H1 (cell line): ENCODE measurements at regions not wholly inside any gene's neighbourhood (a gene's known extent, or its start where the extent isn't known, plus 50 kb on each side); places are given as distances from the start of the nearest gene placed in this dataset.

Experiments used
- EZH2 ChIP-seq: fragments of 200-600 bp; sonication (generic); IDR thresholded peaks from 2 replicates; pipeline ENCODE4 v1.7.1; 2012; ENCODE audit warnings: low read depth, mild to moderate bottlenecking, moderate library complexity, low read length, inconsistent platforms; ENCODE audit not compliant: severe bottlenecking
- KDM4A ChIP-seq: IDR thresholded peaks from one replicate; pipeline ENCODE4 v1.7.1; 2012; ENCODE audit warnings: low read depth, mild to moderate bottlenecking, moderate library complexity, low read length, inconsistent platforms; ENCODE audit not compliant: severe bottlenecking
- POLR2A ChIP-seq, 2 experiments: IDR thresholded peaks; 1 replicate in 1 of 2; 2 replicates in 1 of 2; pipeline ENCODE4 v1.6.1; 2011; ENCODE audit warnings: low read depth in 2 of 2, low read length in 2 of 2, mild to moderate bottlenecking in 2 of 2; ENCODE audit errors: control extremely low read depth in 1 of 2
- RAD21 ChIP-seq, 2 experiments: IDR thresholded peaks in 1 of 2; conservative IDR thresholded peaks in 1 of 2; 2 replicates each; pipeline ENCODE4 v1.6.1; 2011; ENCODE audit warnings: low read depth in 2 of 2, low read length in 2 of 2, improper control_type of control experiment in 1 of 2, inconsistent platforms in 1 of 2, mild to moderate bottlenecking in 1 of 2, moderate library complexity in 1 of 2
- SRF ChIP-seq: IDR thresholded peaks from 2 replicates; pipeline ENCODE4 v1.6.1; 2011; ENCODE audit warnings: mild to moderate bottlenecking, low read depth, low read length, moderate library complexity
- TF ChIP-seq, protein P1 (sequence below): IDR thresholded peaks from 2 replicates; pipeline ENCODE4 v1.6.1; 2012; ENCODE audit warnings: inconsistent platforms
- TF ChIP-seq, protein P2 (sequence below), 3 experiments: IDR thresholded peaks; 1 replicate in 2 of 3; 2 replicates in 1 of 3; pipeline versions ENCODE4 v1.5.1 to v1.6.1; 2011; ENCODE audit warnings: low read length in 3 of 3, mild to moderate bottlenecking in 3 of 3, inconsistent platforms in 2 of 3, low read depth in 1 of 3, moderate library complexity in 1 of 3; ENCODE audit not compliant: insufficient read depth in 1 of 3; ENCODE audit errors: control extremely low read depth in 1 of 3

DNA sequence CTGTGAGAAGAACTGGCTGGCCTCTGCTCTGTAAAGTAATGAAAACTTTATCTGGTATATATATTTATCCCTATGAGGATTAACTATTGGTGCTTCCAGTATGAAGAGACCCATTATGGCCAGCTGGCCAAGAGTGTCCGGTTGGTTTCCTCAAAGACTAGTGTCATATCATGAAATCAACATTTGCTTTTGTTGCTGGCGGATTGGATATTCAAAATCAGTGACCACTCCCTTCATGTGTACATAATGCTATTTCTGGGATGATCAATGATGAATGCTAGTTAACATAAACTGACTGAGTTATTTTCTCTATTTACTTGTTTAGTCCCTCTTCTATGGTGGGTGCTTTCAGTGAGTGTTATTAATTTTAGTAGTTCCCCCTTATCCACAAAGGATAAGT is 60.8 kb upstream of the NUDT12 start:
- TF ChIP-seq, protein P1, sequence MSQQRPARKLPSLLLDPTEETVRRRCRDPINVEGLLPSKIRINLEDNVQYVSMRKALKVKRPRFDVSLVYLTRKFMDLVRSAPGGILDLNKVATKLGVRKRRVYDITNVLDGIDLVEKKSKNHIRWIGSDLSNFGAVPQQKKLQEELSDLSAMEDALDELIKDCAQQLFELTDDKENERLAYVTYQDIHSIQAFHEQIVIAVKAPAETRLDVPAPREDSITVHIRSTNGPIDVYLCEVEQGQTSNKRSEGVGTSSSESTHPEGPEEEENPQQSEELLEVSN, result no peak
- TF ChIP-seq POLR2A (IDR thresholded peaks at IDR 0.05; ENCODE audit: control extremely low read depth in 1 of 2, low read depth in 2 of 2, low read length in 2 of 2), result no peak
- no peak for TF ChIP-seq RAD21 (IDR thresholded peaks at IDR 0.05 in 1 of 2, conservative IDR thresholded peaks at IDR 0.05 in 1 of 2; ENCODE audit: low read depth in 2 of 2, low read length in 2 of 2)
- TF ChIP-seq, protein P2, sequence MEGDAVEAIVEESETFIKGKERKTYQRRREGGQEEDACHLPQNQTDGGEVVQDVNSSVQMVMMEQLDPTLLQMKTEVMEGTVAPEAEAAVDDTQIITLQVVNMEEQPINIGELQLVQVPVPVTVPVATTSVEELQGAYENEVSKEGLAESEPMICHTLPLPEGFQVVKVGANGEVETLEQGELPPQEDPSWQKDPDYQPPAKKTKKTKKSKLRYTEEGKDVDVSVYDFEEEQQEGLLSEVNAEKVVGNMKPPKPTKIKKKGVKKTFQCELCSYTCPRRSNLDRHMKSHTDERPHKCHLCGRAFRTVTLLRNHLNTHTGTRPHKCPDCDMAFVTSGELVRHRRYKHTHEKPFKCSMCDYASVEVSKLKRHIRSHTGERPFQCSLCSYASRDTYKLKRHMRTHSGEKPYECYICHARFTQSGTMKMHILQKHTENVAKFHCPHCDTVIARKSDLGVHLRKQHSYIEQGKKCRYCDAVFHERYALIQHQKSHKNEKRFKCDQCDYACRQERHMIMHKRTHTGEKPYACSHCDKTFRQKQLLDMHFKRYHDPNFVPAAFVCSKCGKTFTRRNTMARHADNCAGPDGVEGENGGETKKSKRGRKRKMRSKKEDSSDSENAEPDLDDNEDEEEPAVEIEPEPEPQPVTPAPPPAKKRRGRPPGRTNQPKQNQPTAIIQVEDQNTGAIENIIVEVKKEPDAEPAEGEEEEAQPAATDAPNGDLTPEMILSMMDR (IDR thresholded peaks at IDR 0.05; ENCODE audit: control extremely low read depth in 1 of 3, insufficient read depth in 1 of 3, low read depth in 1 of 3, low read length in 3 of 3), result no peak
- no peak for TF ChIP-seq SRF
- no peak for TF ChIP-seq EZH2
- TF ChIP-seq KDM4A, result no peak
